ENCODE measurements at regions not wholly inside any gene's neighbourhood (a gene's known extent, or its start where the extent isn't known, plus 50 kb on each side); places are given as distances from the start of the nearest gene placed in this dataset.

GRCh38 chr4:89397441-89397840 lies 89.8 kb upstream of the GPRIN3 start:
- TF ChIP-seq CTCF (IDR thresholded peaks at IDR 0.05) = no peak
- TF ChIP-seq POLR2A (IDR thresholded peaks at IDR 0.05) = no peak

Measured in thyroid gland (tissue), 4 donors.